H1 (cell line): ENCODE measurements at regions not wholly inside any gene's neighbourhood (a gene's known extent, or its start where the extent isn't known, plus 50 kb on each side); places are given as distances from the start of the nearest gene placed in this dataset.
A peak's percentile ranks its signal among the peaks of the same experiment; 100 is the strongest.

Experiments used
- CTCF ChIA-PET: fragments of 300-600 bp; sonication (Branson Sonifier 250); formaldehyde crosslinking; loops from one replicate; lab custom pipeline; 2021; ENCODE audit not compliant: partially characterized antibody; lab: Charles Lee
- POLR2A ChIA-PET: fragments of 300-600 bp; sonication (Branson Sonifier 250); formaldehyde crosslinking; loops from one replicate; lab custom pipeline; 2021; ENCODE audit warnings: inconsistent platforms; ENCODE audit not compliant: partially characterized antibody; lab: Charles Lee
- DNase-seq, 2 experiments: peaks; one replicate each; pipeline versions ENCODE4 v3.0.0 to v3.0.0-alpha.2; 2010 to 2022; ENCODE audit warnings: low spot score in 2 of 2, low read depth in 1 of 2, mixed read lengths in 1 of 2
- FAIRE-seq: peaks from 2 replicates; lab custom pipeline; 2011; peaks lifted over from hg19 to GRCh38; lab: Jason Lieb, UNC
- H2AFZ ChIP-seq: 2 replicates; pipeline ENCODE4 v1.8.1; 2012; ENCODE audit warnings: low read length, inconsistent platforms
- H2AK5ac ChIP-seq: 2 replicates; pipeline ENCODE4 v1.6.1; 2013; ENCODE audit warnings: low read depth, low read length
- H2BK120ac ChIP-seq: replicated peaks from 2 replicates; pipeline ENCODE3; 2013; ENCODE audit warnings: low read depth, low read length, inconsistent platforms
- H2BK12ac ChIP-seq: 2 replicates; pipeline ENCODE4 v1.6.1; 2013; ENCODE audit warnings: low read depth, low read length
- H2BK15ac ChIP-seq: 2 replicates; pipeline ENCODE4 v1.6.1; 2013; ENCODE audit warnings: low read length
- H2BK20ac ChIP-seq: 2 replicates; pipeline ENCODE4 v1.6.1; 2013; ENCODE audit warnings: low read length
- H2BK5ac ChIP-seq: 2 replicates; pipeline ENCODE4 v1.6.1; 2013; ENCODE audit warnings: low read depth, low read length
- H3K14ac ChIP-seq: 2 replicates; pipeline ENCODE4 v1.6.1; 2013; ENCODE audit warnings: inconsistent platforms; ENCODE audit not compliant: insufficient read length
- H3K18ac ChIP-seq: 2 replicates; pipeline ENCODE4 v1.6.1; 2013; ENCODE audit warnings: low read length; ENCODE audit errors: extremely low read depth
- H3K23ac ChIP-seq: 2 replicates; pipeline ENCODE4 v1.6.1; 2013; ENCODE audit warnings: inconsistent platforms; ENCODE audit not compliant: insufficient read length
- H3K23me2 ChIP-seq: 2 replicates; pipeline ENCODE4 v1.6.1; 2013; ENCODE audit warnings: low read depth, low read length
- H3K27ac ChIP-seq: 2 replicates; pipeline ENCODE4 v1.6.1; 2011; ENCODE audit warnings: low read depth, low read length, inconsistent platforms
- H3K27me3 ChIP-seq, 4 experiments: replicated peaks in 1 of 4; 1 replicate in 1 of 4; 2 replicates in 3 of 4; pipeline versions ENCODE4 v1.6.1 to v1.8.1; 2011 to 2013; ENCODE audit warnings: low read length in 3 of 4, mild to moderate bottlenecking in 3 of 4, inconsistent platforms in 2 of 4, mixed read lengths in 2 of 4, moderate library complexity in 1 of 4; ENCODE audit not compliant: control insufficient read depth in 3 of 4, insufficient read depth in 3 of 4; ENCODE audit errors: extremely low read depth in 1 of 4
- H3K36me3 ChIP-seq, 4 experiments: 2 replicates each; pipeline versions ENCODE4 v1.6.1 to v1.8.1; 2011 to 2013; ENCODE audit warnings: mild to moderate bottlenecking in 4 of 4, low read length in 3 of 4, moderate library complexity in 2 of 4, control low read depth in 1 of 4, inconsistent platforms in 1 of 4; ENCODE audit not compliant: insufficient read depth in 4 of 4, control insufficient read depth in 2 of 4
- H3K4ac ChIP-seq: replicated peaks from 2 replicates; pipeline ENCODE3; 2013; ENCODE audit warnings: low read length, low read depth, mixed read lengths, inconsistent platforms; ENCODE audit not compliant: insufficient read length
- H3K4me1 ChIP-seq, 4 experiments: replicated peaks in 1 of 4; 1 replicate in 1 of 4; 2 replicates in 3 of 4; pipeline versions ENCODE4 v1.6.1 to v1.8.1; 2011 to 2013; ENCODE audit warnings: low read length in 3 of 4, inconsistent platforms in 2 of 4, mixed read lengths in 1 of 4; ENCODE audit not compliant: insufficient read depth in 4 of 4, control insufficient read depth in 3 of 4
- H3K4me2 ChIP-seq, 2 experiments: 2 replicates each; pipeline versions ENCODE4 v1.6.1 to v1.8.1; 2011 to 2013; ENCODE audit warnings: low read depth in 2 of 2, low read length in 2 of 2, control low read depth in 1 of 2, inconsistent platforms in 1 of 2, mild to moderate bottlenecking in 1 of 2; ENCODE audit not compliant: insufficient read depth in 1 of 2
- H3K4me3 ChIP-seq, 4 experiments: fragments of 200-600, 300-600 bp in 1 of 4; sonication (generic), shearing (Covaris generic), sonication (Bioruptor Twin) in 1 of 4; 2 replicates each; pipeline versions ENCODE4 v1.5.1 to v1.8.1; 2011 to 2016; ENCODE audit warnings: low read length in 4 of 4, low read depth in 3 of 4, control low read depth in 2 of 4, inconsistent platforms in 2 of 4, mild to moderate bottlenecking in 2 of 4, mixed read lengths in 1 of 4, moderate library complexity in 1 of 4; ENCODE audit not compliant: insufficient read depth in 2 of 4; ENCODE audit errors: extremely low read depth in 1 of 4
- H3K56ac ChIP-seq: replicated peaks from 2 replicates; pipeline ENCODE3; 2013; ENCODE audit warnings: low read depth, mild to moderate bottlenecking, mixed read lengths, low read length, inconsistent platforms; ENCODE audit not compliant: insufficient read length
- H3K79me1 ChIP-seq: 2 replicates; pipeline ENCODE4 v1.6.1; 2013; ENCODE audit warnings: low read depth, low read length, control low read depth
- H3K79me2 ChIP-seq, 2 experiments: 2 replicates each; pipeline versions ENCODE4 v1.6.1 to v1.8.1; 2012 to 2013; ENCODE audit warnings: low read length in 2 of 2, mild to moderate bottlenecking in 2 of 2, inconsistent platforms in 1 of 2; ENCODE audit not compliant: insufficient read depth in 2 of 2, control insufficient read depth in 1 of 2
- H3K9ac ChIP-seq, 4 experiments: replicated peaks in 1 of 4; 1 replicate in 1 of 4; 2 replicates in 3 of 4; pipeline versions ENCODE4 v1.6.1 to v1.8.1; 2011 to 2013; ENCODE audit warnings: low read depth in 3 of 4, low read length in 3 of 4, control low read depth in 2 of 4, mild to moderate bottlenecking in 2 of 4, moderate library complexity in 2 of 4, inconsistent platforms in 1 of 4; ENCODE audit errors: extremely low read depth in 1 of 4
- H3K9me3 ChIP-seq, 2 experiments: 2 replicates each; pipeline versions ENCODE4 v1.6.1 to v1.8.1; 2012 to 2013; ENCODE audit warnings: mild to moderate bottlenecking in 2 of 2, moderate library complexity in 2 of 2, control low read depth in 1 of 2, inconsistent platforms in 1 of 2, low read depth in 1 of 2, low read length in 1 of 2, mixed read lengths in 1 of 2; ENCODE audit not compliant: insufficient read depth in 2 of 2
- H4K20me1 ChIP-seq, 2 experiments: replicated peaks in 1 of 2; 2 replicates each; pipeline versions ENCODE3 to v1.8.1; 2011 to 2013; ENCODE audit warnings: inconsistent platforms in 2 of 2, low read length in 2 of 2, mild to moderate bottlenecking in 1 of 2; ENCODE audit not compliant: insufficient read depth in 2 of 2, control insufficient read depth in 1 of 2
- H4K5ac ChIP-seq: 2 replicates; pipeline ENCODE4 v1.6.1; 2013; ENCODE audit warnings: low read length, low read depth, mixed read lengths, inconsistent platforms; ENCODE audit not compliant: insufficient read length
- H4K8ac ChIP-seq: 2 replicates; pipeline ENCODE4 v1.8.0; 2013; ENCODE audit warnings: mild to moderate bottlenecking, moderate library complexity, low read length, inconsistent platforms; ENCODE audit not compliant: insufficient read depth; ENCODE audit errors: extremely low read depth
- H4K91ac ChIP-seq: replicated peaks from 2 replicates; pipeline ENCODE3; 2013; ENCODE audit warnings: low read length, mixed read lengths, inconsistent platforms; ENCODE audit not compliant: insufficient read length
- CEBPB ChIP-seq: IDR thresholded peaks from 2 replicates; pipeline ENCODE4 v1.6.1; 2012; ENCODE audit warnings: low read depth, low read length
- SAP30 ChIP-seq: fragments of 300-600 bp; sonication (generic); IDR thresholded peaks from 2 replicates; pipeline ENCODE4 v1.7.1; 2012; ENCODE audit warnings: low read length, moderate library complexity, mild to moderate bottlenecking, inconsistent platforms; ENCODE audit not compliant: insufficient read depth, insufficient replicate concordance
- SP1 ChIP-seq: IDR thresholded peaks from 2 replicates; pipeline ENCODE4 v1.6.1; 2011; ENCODE audit warnings: low read depth, low read length
- YY1 ChIP-seq: IDR thresholded peaks from 2 replicates; pipeline ENCODE4 v1.6.1; 2011; ENCODE audit warnings: low read depth, mild to moderate bottlenecking, low read length
- WGBS, 2 experiments: shearing (Covaris generic) in 1 of 2; methylation state at CpG; one replicate each; pipeline versions ENCODE4 v1.1.6 to v1.1.7; 2013 to 2015; ENCODE audit warnings: low lambda C conversion rate in 2 of 2, mixed read lengths in 2 of 2, inconsistent platforms in 1 of 2, low coverage in 1 of 2, missing lambda C conversion rate in 1 of 2; ENCODE audit not compliant: insufficient replicate concordance in 2 of 2, insufficient coverage in 1 of 2, insufficient read length in 1 of 2; ENCODE audit errors: extremely low coverage in 1 of 2, missing lambda C conversion rate in 1 of 2; 5-methylcytosine and 5-hydroxymethylcytosine counted together

- no peak overlapping the region for H3K4ac ChIP-seq
- peak in 1 of 2 experiments; percentile 31 for DNase-seq
- no peaks in the 10 kb centered on the region for H3K23me2 ChIP-seq
- H3K79me2 ChIP-seq, result no peaks in the 10 kb centered on the region
- ChIA-PET CTCF (interaction anchor here (0.6 to 1.4 kb wide), 4 partner anchors 42 to 54 kb away, joined by 3 read pairs; no protein-coding TSS in a partner anchor), POLR2A (no interaction called here)
- WGBS, 2 experiments, result 91% methylated on average over 15 of the region's 15 CpGs; no CpG with 5 or more reads in 1 of the 2 experiments
- H2AK5ac ChIP-seq, result no peak overlapping the region
- no peak overlapping the region for H3K56ac ChIP-seq
- H3K4me3 ChIP-seq, result no peak overlapping the region
- no peak overlapping the region for H4K5ac ChIP-seq
- H4K20me1 ChIP-seq, result no peaks in the 10 kb centered on the region
- H2BK120ac ChIP-seq, result no peak overlapping the region
- H3K4me1 ChIP-seq, result peaks cover 0 to 3% (median 0%) of the 10 kb centered on the region in 4 experiments; a peak in 1 of 7 replicates
- H4K91ac ChIP-seq, result no peak overlapping the region
- no peak overlapping the region for H2BK5ac ChIP-seq
- no peak overlapping the region for H3K18ac ChIP-seq
- H3K9ac ChIP-seq, result no peak overlapping the region
- H2BK20ac ChIP-seq, result no peak overlapping the region
- H3K4me2 ChIP-seq, result no peak overlapping the region
- H3K27me3 ChIP-seq, result no peaks in the 10 kb centered on the region; a peak in 1 of 7 replicates
- H3K14ac ChIP-seq, result no peak overlapping the region
- H4K8ac ChIP-seq, result no peak overlapping the region
- no peak overlapping the region for H3K23ac ChIP-seq
- no peaks in the 10 kb centered on the region for H3K36me3 ChIP-seq
- no peaks in the 10 kb centered on the region for H3K9me3 ChIP-seq
- H3K27ac ChIP-seq, result no peak overlapping the region
- no peak overlapping the region for H2BK15ac ChIP-seq
- no peak for FAIRE-seq
- H2AFZ ChIP-seq, result no peak overlapping the region
- TF ChIP-seq SAP30, result no peak
- TF ChIP-seq YY1, result no peak
- TF ChIP-seq SP1, result no peak
- TF ChIP-seq CEBPB, result no peak
- H3K79me1 ChIP-seq, result no peaks in the 10 kb centered on the region
- no peak overlapping the region for H2BK12ac ChIP-seq
Observed at GRCh38 chr1:25146451-25146855, 85.8 kb downstream of the SYF2 start.
